ENCODE measurements at regions not wholly inside any gene's neighbourhood (a gene's known extent, or its start where the extent isn't known, plus 50 kb on each side); places are given as distances from the start of the nearest gene placed in this dataset.

DNA sequence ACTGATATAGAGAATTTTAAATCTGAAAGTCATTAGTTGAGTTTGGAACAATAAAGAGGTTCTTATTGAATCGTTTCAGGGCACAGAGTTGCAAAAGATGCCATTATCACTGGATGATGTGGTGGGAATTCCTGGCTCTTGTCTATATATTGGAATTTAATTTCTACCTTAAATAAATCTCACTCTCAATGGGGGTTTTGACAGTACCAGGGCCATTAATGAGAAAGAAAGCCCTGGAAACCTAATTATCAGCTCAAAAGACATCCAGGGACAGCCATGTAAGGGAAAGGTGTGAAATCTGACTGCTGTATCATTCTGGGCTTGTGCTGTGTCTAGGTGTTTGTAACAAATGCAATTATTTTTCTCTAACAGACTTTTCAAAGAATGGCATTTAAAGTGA lies 285.7 kb downstream of the TBL1XR1 start:
- Histone ChIP-seq H3K4me3 (ENCODE audit: control insufficient read depth in 2 of 3, extremely low read depth in 1 of 3, insufficient read depth in 2 of 3, low read depth in 1 of 3, low read length in 3 of 3) (no peak overlapping the region), H3K27me3 (ENCODE audit: control insufficient read depth, extremely low read depth, insufficient read depth, low read length) (no peaks in the 10 kb centered on the region), H2AFZ (ENCODE audit: control insufficient read depth, low read length) (no peak overlapping the region), H3K4me2 (ENCODE audit: control insufficient read depth, extremely low read depth, insufficient read depth, low read depth, low read length) (no peak overlapping the region), H4K20me1 (ENCODE audit: control insufficient read depth, extremely low read depth, insufficient read depth, low read length) (no peaks in the 10 kb centered on the region), H3K9me3 (ENCODE audit: control insufficient read depth, low read depth, low read length) (no peaks in the 10 kb centered on the region), H3K79me2 (ENCODE audit: control insufficient read depth, insufficient read depth, low read length) (no peaks in the 10 kb centered on the region), H3K9me1 (ENCODE audit: control insufficient read depth, extremely low read depth, insufficient read depth, low read length) (no peaks in the 10 kb centered on the region), H3K27ac (ENCODE audit: control insufficient read depth, insufficient read depth, low read length) (no peak overlapping the region), H3K36me3 (ENCODE audit: control insufficient read depth in 2 of 2, extremely low read depth in 1 of 2, insufficient read depth in 2 of 2, low read length in 2 of 2) (no peaks in the 10 kb centered on the region), H3K4me1 (ENCODE audit: control insufficient read depth, extremely low read depth, insufficient read depth, low read length) (peaks cover 12% of the 10 kb centered on the region), H3K9ac (ENCODE audit: control insufficient read depth, extremely low read depth, insufficient read depth, low read length) (no peak overlapping the region)
- dilution Hi-C loops (cut with MboI; ENCODE audit: extremely low pct_ligation_motif_present, low sequenced_read_pairs), result no loop called here
- DNase-seq (ENCODE audit: low read depth, low spot score) (no peak), FAIRE-seq (no peak)
- TF ChIP-seq, protein P1, sequence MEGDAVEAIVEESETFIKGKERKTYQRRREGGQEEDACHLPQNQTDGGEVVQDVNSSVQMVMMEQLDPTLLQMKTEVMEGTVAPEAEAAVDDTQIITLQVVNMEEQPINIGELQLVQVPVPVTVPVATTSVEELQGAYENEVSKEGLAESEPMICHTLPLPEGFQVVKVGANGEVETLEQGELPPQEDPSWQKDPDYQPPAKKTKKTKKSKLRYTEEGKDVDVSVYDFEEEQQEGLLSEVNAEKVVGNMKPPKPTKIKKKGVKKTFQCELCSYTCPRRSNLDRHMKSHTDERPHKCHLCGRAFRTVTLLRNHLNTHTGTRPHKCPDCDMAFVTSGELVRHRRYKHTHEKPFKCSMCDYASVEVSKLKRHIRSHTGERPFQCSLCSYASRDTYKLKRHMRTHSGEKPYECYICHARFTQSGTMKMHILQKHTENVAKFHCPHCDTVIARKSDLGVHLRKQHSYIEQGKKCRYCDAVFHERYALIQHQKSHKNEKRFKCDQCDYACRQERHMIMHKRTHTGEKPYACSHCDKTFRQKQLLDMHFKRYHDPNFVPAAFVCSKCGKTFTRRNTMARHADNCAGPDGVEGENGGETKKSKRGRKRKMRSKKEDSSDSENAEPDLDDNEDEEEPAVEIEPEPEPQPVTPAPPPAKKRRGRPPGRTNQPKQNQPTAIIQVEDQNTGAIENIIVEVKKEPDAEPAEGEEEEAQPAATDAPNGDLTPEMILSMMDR (optimal IDR thresholded peaks at IDR 0.05 in 1 of 3, IDR thresholded peaks at IDR 0.05 in 1 of 3, conservative IDR thresholded peaks at IDR 0.05 in 1 of 3; ENCODE audit: extremely low read depth in 1 of 3, insufficient read depth in 2 of 3, low read length in 3 of 3), result no peak
- TF ChIP-seq EZH2 (IDR thresholded peaks at IDR 0.05; ENCODE audit: low read length), result no peak

DNA sequence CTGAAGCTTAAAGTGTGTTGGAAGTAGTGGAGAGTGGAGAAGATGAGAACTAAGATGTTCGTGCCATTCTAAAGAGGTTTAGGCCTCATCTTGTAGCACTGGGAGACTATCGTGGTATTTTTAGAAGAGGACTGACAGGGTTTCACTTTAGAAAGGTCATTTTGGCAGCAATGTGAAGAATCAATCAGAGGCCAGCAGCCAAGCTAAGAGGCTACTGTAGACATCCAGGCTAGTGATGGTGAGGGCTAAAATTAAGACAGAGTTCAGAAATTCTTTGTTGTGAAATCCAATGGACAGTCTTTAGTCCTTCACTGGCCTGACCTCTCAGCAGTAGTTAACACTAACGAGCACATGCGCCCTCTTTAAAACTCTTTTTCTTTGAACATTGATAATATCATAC lies 288.2 kb downstream of the TBL1XR1 start:
- FAIRE-seq, result no peak
- H3K9me1 ChIP-seq (ENCODE audit: control insufficient read depth, extremely low read depth, insufficient read depth, low read length), result no peaks in the 10 kb centered on the region
- H3K79me2 ChIP-seq (ENCODE audit: control insufficient read depth, insufficient read depth, low read length), result no peaks in the 10 kb centered on the region
- no peaks in the 10 kb centered on the region for H3K9me3 ChIP-seq (ENCODE audit: control insufficient read depth, low read depth, low read length)
- H3K4me2 ChIP-seq (ENCODE audit: control insufficient read depth, extremely low read depth, insufficient read depth, low read depth, low read length), result no peak overlapping the region
- no peak overlapping the region for H2AFZ ChIP-seq (ENCODE audit: control insufficient read depth, low read length)
- H3K9ac ChIP-seq (ENCODE audit: control insufficient read depth, extremely low read depth, insufficient read depth, low read length), result no peak overlapping the region
- no peaks in the 10 kb centered on the region for H4K20me1 ChIP-seq (ENCODE audit: control insufficient read depth, extremely low read depth, insufficient read depth, low read length)
- no peak for TF ChIP-seq EZH2 (IDR thresholded peaks at IDR 0.05; ENCODE audit: low read length)
- TF ChIP-seq, protein P1 (optimal IDR thresholded peaks at IDR 0.05 in 1 of 3, IDR thresholded peaks at IDR 0.05 in 1 of 3, conservative IDR thresholded peaks at IDR 0.05 in 1 of 3; ENCODE audit: extremely low read depth in 1 of 3, insufficient read depth in 2 of 3, low read length in 3 of 3), result no peak
- no peak overlapping the region for H3K4me3 ChIP-seq (ENCODE audit: control insufficient read depth in 2 of 3, extremely low read depth in 1 of 3, insufficient read depth in 2 of 3, low read depth in 1 of 3, low read length in 3 of 3)
- dilution Hi-C loops (cut with MboI; ENCODE audit: extremely low pct_ligation_motif_present, low sequenced_read_pairs), result no loop called here
- no peak for DNase-seq (ENCODE audit: low read depth, low spot score)
- no peak overlapping the region for H3K27ac ChIP-seq (ENCODE audit: control insufficient read depth, insufficient read depth, low read length)
- H3K4me1 ChIP-seq (ENCODE audit: control insufficient read depth, extremely low read depth, insufficient read depth, low read length), result no peaks in the 10 kb centered on the region
- H3K27me3 ChIP-seq (ENCODE audit: control insufficient read depth, extremely low read depth, insufficient read depth, low read length), result no peaks in the 10 kb centered on the region
- H3K36me3 ChIP-seq (ENCODE audit: control insufficient read depth in 2 of 2, extremely low read depth in 1 of 2, insufficient read depth in 2 of 2, low read length in 2 of 2), result no peaks in the 10 kb centered on the region
